Liver (tissue), 8 donors: ENCODE measurements at regions not wholly inside any gene's neighbourhood (a gene's known extent, or its start where the extent isn't known, plus 50 kb on each side); places are given as distances from the start of the nearest gene placed in this dataset.

ENCODE experiments used
- DNase-seq: peaks from one replicate; pipeline ENCODE4 v3.0.0-alpha.2; 2017; ENCODE audit warnings: low spot score
- H3K27ac ChIP-seq, 2 donors: one replicate each; pipeline ENCODE4 v1.7.0; 2013; ENCODE audit warnings: inconsistent platforms in 2 of 2, low read length in 2 of 2, control low read depth in 1 of 2, low read depth in 1 of 2, mild to moderate bottlenecking in 1 of 2
- H3K27me3 ChIP-seq, 4 donors: one replicate each; pipeline versions ENCODE4 v1.6.1 to v1.7.0; 2013; ENCODE audit warnings: low read length in 3 of 4, inconsistent platforms in 1 of 4, mild to moderate bottlenecking in 1 of 4, moderate library complexity in 1 of 4; ENCODE audit not compliant: control insufficient read depth in 4 of 4, insufficient read depth in 4 of 4
- H3K36me3 ChIP-seq, 4 donors: one replicate each; pipeline versions ENCODE4 v1.6.1 to v1.7.0; 2013; ENCODE audit warnings: low read length in 3 of 4, mild to moderate bottlenecking in 3 of 4, low read depth in 1 of 4, moderate library complexity in 1 of 4; ENCODE audit not compliant: control insufficient read depth in 4 of 4, insufficient read depth in 3 of 4
- H3K4me1 ChIP-seq, 4 donors: one replicate each; pipeline versions ENCODE4 v1.6.1 to v1.7.0; 2013; ENCODE audit warnings: low read length in 3 of 4, mild to moderate bottlenecking in 3 of 4, moderate library complexity in 1 of 4; ENCODE audit not compliant: control insufficient read depth in 4 of 4, insufficient read depth in 4 of 4
- H3K4me3 ChIP-seq, 3 donors: one replicate each; pipeline versions ENCODE4 v1.6.1 to v1.7.0; 2013; ENCODE audit warnings: low read length in 3 of 3, control low read depth in 1 of 3, low read depth in 1 of 3, mild to moderate bottlenecking in 1 of 3
- H3K9ac ChIP-seq, 2 donors: one replicate each; pipeline ENCODE4 v1.7.0; 2013; ENCODE audit warnings: low read length in 2 of 2, mild to moderate bottlenecking in 2 of 2, moderate library complexity in 2 of 2, control low read depth in 1 of 2, low read depth in 1 of 2
- H3K9me3 ChIP-seq, 4 donors: one replicate each; pipeline versions ENCODE4 v1.6.1 to v1.7.0; 2013; ENCODE audit warnings: low read length in 3 of 4; ENCODE audit not compliant: control insufficient read depth in 4 of 4
- EGR1 ChIP-seq, 2 donors: IDR thresholded peaks; 2 replicates each; pipeline ENCODE4 v1.6.1; 2016 to 2018; ENCODE audit warnings: antibody characterized with exemption in 2 of 2, low read depth in 2 of 2
- HNF4G ChIP-seq: IDR thresholded peaks from 2 replicates; pipeline ENCODE4 v1.6.1; 2016; ENCODE audit warnings: antibody characterized with exemption
- JUND ChIP-seq, 2 donors: IDR thresholded peaks; 2 replicates each; pipeline ENCODE4 v1.6.1; 2016; ENCODE audit warnings: antibody characterized with exemption in 2 of 2
- RAD21 ChIP-seq, 2 donors: IDR thresholded peaks; 2 replicates each; pipeline ENCODE4 v1.6.1; 2016; ENCODE audit warnings: antibody characterized with exemption in 2 of 2, mild to moderate bottlenecking in 2 of 2
- RXRA ChIP-seq, 2 donors: IDR thresholded peaks; 2 replicates each; pipeline ENCODE4 v1.6.1; 2017 to 2018; ENCODE audit warnings: antibody characterized with exemption in 2 of 2, mild to moderate bottlenecking in 1 of 2
- SP1 ChIP-seq: IDR thresholded peaks from 2 replicates; pipeline ENCODE4 v1.6.1; 2018; ENCODE audit warnings: antibody characterized with exemption, mild to moderate bottlenecking
- TAF1 ChIP-seq: conservative IDR thresholded peaks from 2 replicates; pipeline ENCODE4 v1.6.1; 2016; ENCODE audit warnings: antibody characterized with exemption, mild to moderate bottlenecking
- YY1 ChIP-seq: IDR thresholded peaks from 2 replicates; pipeline ENCODE4 v1.6.1; 2016; ENCODE audit warnings: antibody characterized with exemption, mild to moderate bottlenecking
- WGBS: extraction: QIAGEN DNeasy Blood & Tissue Kit; methylation state at CpG from one replicate; pipeline ENCODE4 v1.1.7; 2013; 5-methylcytosine and 5-hydroxymethylcytosine counted together
- TF ChIP-seq, protein P1 (sequence below): IDR thresholded peaks from 2 replicates; pipeline ENCODE4 v1.6.1; 2016; ENCODE audit warnings: antibody characterized with exemption, mild to moderate bottlenecking
- TF ChIP-seq, protein P2 (sequence below): IDR thresholded peaks from 2 replicates; pipeline ENCODE4 v1.6.1; 2016; ENCODE audit warnings: antibody characterized with exemption
- TF ChIP-seq, protein P3 (sequence below): fragments of 150-350 bp; IDR thresholded peaks from 2 replicates; pipeline ENCODE4 v1.5.1; 2017; ENCODE audit warnings: improper control_type of control experiment, low read depth, low read length; ENCODE audit not compliant: missing input control
- TF ChIP-seq, protein P4 (sequence below): IDR thresholded peaks from 2 replicates; pipeline ENCODE4 v1.6.1; 2016; ENCODE audit warnings: antibody characterized with exemption
- donor health status: healthy.
- donor health status: healthy.
- donor health status: healthy.
- donor health status: healthy.
- donor health status: healthy.

DNA sequence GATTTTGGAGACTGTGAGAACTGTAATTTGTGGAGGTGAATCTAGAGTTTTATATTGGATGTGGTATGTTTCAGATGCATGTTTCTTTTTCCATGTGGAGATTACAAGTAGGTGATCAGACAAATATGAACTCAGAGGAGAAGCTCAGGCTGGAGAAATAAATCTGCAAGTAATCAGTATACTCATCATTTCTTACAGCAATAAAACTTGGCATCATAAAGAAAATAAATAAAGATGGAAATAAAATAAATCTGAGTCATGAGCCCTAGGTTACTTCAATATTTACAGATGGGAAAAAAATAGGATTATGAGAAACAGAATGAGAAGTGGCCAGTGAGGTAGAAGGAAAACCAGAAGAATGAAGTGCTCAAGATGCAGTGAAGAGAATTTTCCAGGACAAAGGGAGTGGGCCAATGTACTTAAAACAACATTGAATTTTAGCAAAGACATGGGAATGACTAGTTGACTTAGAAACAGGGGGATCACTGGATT lies 453.8 kb downstream of the DSC3 start:
- Histone ChIP-seq H3K36me3 (no peaks in the 10 kb centered on the region), H3K9me3 (no peaks in the 10 kb centered on the region), H3K9ac (no peak overlapping the region), H3K4me3 (no peak overlapping the region), H3K27me3 (no peaks in the 10 kb centered on the region), H3K4me1 (no peaks in the 10 kb centered on the region), H3K27ac (no peak overlapping the region)
- TF ChIP-seq SP1, result no peak
- no peak for TF ChIP-seq YY1
- TF ChIP-seq EGR1 (IDR thresholded peaks at IDR 0.05; ENCODE audit: low read depth in 2 of 2), result no peak
- TF ChIP-seq RAD21 (IDR thresholded peaks at IDR 0.05), result no peak
- TF ChIP-seq RXRA (IDR thresholded peaks at IDR 0.05), result no peak
- TF ChIP-seq, protein P1, sequence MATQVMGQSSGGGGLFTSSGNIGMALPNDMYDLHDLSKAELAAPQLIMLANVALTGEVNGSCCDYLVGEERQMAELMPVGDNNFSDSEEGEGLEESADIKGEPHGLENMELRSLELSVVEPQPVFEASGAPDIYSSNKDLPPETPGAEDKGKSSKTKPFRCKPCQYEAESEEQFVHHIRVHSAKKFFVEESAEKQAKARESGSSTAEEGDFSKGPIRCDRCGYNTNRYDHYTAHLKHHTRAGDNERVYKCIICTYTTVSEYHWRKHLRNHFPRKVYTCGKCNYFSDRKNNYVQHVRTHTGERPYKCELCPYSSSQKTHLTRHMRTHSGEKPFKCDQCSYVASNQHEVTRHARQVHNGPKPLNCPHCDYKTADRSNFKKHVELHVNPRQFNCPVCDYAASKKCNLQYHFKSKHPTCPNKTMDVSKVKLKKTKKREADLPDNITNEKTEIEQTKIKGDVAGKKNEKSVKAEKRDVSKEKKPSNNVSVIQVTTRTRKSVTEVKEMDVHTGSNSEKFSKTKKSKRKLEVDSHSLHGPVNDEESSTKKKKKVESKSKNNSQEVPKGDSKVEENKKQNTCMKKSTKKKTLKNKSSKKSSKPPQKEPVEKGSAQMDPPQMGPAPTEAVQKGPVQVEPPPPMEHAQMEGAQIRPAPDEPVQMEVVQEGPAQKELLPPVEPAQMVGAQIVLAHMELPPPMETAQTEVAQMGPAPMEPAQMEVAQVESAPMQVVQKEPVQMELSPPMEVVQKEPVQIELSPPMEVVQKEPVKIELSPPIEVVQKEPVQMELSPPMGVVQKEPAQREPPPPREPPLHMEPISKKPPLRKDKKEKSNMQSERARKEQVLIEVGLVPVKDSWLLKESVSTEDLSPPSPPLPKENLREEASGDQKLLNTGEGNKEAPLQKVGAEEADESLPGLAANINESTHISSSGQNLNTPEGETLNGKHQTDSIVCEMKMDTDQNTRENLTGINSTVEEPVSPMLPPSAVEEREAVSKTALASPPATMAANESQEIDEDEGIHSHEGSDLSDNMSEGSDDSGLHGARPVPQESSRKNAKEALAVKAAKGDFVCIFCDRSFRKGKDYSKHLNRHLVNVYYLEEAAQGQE, result no peak
- TF ChIP-seq, protein P2, sequence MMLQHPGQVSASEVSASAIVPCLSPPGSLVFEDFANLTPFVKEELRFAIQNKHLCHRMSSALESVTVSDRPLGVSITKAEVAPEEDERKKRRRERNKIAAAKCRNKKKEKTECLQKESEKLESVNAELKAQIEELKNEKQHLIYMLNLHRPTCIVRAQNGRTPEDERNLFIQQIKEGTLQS, result no peak
- TF ChIP-seq, protein P3, sequence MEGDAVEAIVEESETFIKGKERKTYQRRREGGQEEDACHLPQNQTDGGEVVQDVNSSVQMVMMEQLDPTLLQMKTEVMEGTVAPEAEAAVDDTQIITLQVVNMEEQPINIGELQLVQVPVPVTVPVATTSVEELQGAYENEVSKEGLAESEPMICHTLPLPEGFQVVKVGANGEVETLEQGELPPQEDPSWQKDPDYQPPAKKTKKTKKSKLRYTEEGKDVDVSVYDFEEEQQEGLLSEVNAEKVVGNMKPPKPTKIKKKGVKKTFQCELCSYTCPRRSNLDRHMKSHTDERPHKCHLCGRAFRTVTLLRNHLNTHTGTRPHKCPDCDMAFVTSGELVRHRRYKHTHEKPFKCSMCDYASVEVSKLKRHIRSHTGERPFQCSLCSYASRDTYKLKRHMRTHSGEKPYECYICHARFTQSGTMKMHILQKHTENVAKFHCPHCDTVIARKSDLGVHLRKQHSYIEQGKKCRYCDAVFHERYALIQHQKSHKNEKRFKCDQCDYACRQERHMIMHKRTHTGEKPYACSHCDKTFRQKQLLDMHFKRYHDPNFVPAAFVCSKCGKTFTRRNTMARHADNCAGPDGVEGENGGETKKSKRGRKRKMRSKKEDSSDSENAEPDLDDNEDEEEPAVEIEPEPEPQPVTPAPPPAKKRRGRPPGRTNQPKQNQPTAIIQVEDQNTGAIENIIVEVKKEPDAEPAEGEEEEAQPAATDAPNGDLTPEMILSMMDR, result no peak
- TF ChIP-seq, protein P4, sequence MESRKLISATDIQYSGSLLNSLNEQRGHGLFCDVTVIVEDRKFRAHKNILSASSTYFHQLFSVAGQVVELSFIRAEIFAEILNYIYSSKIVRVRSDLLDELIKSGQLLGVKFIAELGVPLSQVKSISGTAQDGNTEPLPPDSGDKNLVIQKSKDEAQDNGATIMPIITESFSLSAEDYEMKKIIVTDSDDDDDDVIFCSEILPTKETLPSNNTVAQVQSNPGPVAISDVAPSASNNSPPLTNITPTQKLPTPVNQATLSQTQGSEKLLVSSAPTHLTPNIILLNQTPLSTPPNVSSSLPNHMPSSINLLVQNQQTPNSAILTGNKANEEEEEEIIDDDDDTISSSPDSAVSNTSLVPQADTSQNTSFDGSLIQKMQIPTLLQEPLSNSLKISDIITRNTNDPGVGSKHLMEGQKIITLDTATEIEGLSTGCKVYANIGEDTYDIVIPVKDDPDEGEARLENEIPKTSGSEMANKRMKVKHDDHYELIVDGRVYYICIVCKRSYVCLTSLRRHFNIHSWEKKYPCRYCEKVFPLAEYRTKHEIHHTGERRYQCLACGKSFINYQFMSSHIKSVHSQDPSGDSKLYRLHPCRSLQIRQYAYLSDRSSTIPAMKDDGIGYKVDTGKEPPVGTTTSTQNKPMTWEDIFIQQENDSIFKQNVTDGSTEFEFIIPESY, result no peak
- DNase-seq, result no peak

DNA sequence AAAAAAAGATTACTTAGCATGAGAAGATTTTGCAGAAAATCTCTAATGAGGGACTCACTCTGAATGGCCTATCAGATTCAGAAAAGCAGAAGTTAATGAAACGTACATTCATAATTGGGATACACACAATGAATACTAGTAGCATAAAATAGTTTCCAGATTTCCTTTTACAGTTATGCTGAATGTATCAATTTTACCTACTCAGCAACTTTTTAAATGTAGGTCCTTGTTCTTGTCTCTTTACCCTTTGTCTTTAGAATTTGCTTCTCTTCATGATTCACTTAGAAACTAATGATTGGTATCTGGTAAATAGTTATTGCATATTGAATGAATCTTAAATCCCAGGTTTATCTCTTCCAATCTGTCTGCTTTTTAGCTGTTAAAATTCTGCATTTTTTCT lies 458.8 kb downstream of the DSC3 start:
- Histone ChIP-seq H3K4me3 (no peak overlapping the region), H3K4me1 (no peaks in the 10 kb centered on the region), H3K36me3 (no peaks in the 10 kb centered on the region), H3K9me3 (no peaks in the 10 kb centered on the region), H3K9ac (no peak overlapping the region), H3K27me3 (no peaks in the 10 kb centered on the region), H3K27ac (no peak overlapping the region)
- TF ChIP-seq HNF4G (no peak), JUND (IDR thresholded peaks at IDR 0.05) (no peak), RXRA (IDR thresholded peaks at IDR 0.05) (no peak), EGR1 (IDR thresholded peaks at IDR 0.05; ENCODE audit: low read depth in 2 of 2) (no peak), TAF1 (no peak)
- TF ChIP-seq, protein P1, result no peak
- TF ChIP-seq, protein P3, result no peak
- TF ChIP-seq, protein P2, result no peak
- DNase-seq, result no peak
- 61% methylated on average over 1 of the region's 1 CpG for WGBS
